Peyer's patch (tissue), 4 donors: ENCODE measurements at regions not wholly inside any gene's neighbourhood (a gene's known extent, or its start where the extent isn't known, plus 50 kb on each side); places are given as distances from the start of the nearest gene placed in this dataset.

ENCODE experiments used
- POLR2A ChIP-seq, 2 donors: fragments of 450-650 bp; IDR thresholded peaks; one replicate each; pipeline ENCODE4 v1.5.1; 2017; ENCODE audit warnings: antibody characterized with exemption in 2 of 2, mild to moderate bottlenecking in 2 of 2, moderate library complexity in 2 of 2
- TF ChIP-seq, protein P1 (sequence below), 6 experiments: fragments of 450-650 bp in 4 of 6; fragments of 200-600 bp in 2 of 6; sonication (generic) in 1 of 6; IDR thresholded peaks; one replicate each; pipeline ENCODE4 v1.5.1; 2017 to 2019; ENCODE audit warnings: antibody characterized with exemption in 6 of 6, mild to moderate bottlenecking in 3 of 6, moderate library complexity in 1 of 6

DNA sequence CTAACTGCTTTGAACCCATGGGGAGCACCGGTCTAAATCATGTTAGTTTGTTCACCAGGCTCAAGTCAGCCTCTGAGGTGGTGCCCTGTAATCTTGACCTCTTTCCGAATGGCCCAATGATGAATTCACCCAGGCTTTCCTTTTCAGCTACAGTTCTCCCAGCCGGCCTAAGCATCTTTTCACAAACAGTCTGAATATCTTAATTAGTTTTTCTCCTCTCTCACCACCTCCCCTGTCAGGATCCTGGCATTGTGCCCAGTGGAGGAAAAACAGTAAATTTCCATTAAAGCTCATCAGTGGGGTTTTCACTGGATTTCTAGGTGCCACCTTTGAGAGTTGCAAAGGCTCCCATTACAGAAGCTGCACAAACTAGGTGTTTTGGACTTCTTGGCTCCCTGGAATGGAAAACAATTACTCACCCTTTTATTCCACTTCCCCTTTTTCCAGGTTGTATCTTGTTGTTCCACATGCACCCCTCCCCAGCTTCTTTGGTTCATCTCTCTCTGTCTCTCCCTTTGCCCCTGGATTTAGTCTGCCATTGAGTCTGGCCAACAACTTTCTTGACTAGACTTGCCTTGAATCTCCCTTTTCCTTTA, 69.4 kb upstream of the ADAMTSL1 start:
- TF ChIP-seq, protein P1, sequence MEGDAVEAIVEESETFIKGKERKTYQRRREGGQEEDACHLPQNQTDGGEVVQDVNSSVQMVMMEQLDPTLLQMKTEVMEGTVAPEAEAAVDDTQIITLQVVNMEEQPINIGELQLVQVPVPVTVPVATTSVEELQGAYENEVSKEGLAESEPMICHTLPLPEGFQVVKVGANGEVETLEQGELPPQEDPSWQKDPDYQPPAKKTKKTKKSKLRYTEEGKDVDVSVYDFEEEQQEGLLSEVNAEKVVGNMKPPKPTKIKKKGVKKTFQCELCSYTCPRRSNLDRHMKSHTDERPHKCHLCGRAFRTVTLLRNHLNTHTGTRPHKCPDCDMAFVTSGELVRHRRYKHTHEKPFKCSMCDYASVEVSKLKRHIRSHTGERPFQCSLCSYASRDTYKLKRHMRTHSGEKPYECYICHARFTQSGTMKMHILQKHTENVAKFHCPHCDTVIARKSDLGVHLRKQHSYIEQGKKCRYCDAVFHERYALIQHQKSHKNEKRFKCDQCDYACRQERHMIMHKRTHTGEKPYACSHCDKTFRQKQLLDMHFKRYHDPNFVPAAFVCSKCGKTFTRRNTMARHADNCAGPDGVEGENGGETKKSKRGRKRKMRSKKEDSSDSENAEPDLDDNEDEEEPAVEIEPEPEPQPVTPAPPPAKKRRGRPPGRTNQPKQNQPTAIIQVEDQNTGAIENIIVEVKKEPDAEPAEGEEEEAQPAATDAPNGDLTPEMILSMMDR (IDR thresholded peaks at IDR 0.05), result no peak
- no peak for TF ChIP-seq POLR2A (IDR thresholded peaks at IDR 0.05)
